ENCODE measurements at regions not wholly inside any gene's neighbourhood (a gene's known extent, or its start where the extent isn't known, plus 50 kb on each side); places are given as distances from the start of the nearest gene placed in this dataset.

- TF ChIP-seq, protein P1, sequence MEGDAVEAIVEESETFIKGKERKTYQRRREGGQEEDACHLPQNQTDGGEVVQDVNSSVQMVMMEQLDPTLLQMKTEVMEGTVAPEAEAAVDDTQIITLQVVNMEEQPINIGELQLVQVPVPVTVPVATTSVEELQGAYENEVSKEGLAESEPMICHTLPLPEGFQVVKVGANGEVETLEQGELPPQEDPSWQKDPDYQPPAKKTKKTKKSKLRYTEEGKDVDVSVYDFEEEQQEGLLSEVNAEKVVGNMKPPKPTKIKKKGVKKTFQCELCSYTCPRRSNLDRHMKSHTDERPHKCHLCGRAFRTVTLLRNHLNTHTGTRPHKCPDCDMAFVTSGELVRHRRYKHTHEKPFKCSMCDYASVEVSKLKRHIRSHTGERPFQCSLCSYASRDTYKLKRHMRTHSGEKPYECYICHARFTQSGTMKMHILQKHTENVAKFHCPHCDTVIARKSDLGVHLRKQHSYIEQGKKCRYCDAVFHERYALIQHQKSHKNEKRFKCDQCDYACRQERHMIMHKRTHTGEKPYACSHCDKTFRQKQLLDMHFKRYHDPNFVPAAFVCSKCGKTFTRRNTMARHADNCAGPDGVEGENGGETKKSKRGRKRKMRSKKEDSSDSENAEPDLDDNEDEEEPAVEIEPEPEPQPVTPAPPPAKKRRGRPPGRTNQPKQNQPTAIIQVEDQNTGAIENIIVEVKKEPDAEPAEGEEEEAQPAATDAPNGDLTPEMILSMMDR (IDR thresholded peaks at IDR 0.05; ENCODE audit: low read depth, low read length), result no peak
- no peak for TF ChIP-seq EZH2phosphoT487 (IDR thresholded peaks at IDR 0.05; ENCODE audit: low read depth)
Observed at GRCh38 chr1:230509281-230509977, 83.3 kb upstream of the PGBD5 start.

Data from OCI-LY3 (cell line).